ENCODE measurements at regions not wholly inside any gene's neighbourhood (a gene's known extent, or its start where the extent isn't known, plus 50 kb on each side); places are given as distances from the start of the nearest gene placed in this dataset.

DNA sequence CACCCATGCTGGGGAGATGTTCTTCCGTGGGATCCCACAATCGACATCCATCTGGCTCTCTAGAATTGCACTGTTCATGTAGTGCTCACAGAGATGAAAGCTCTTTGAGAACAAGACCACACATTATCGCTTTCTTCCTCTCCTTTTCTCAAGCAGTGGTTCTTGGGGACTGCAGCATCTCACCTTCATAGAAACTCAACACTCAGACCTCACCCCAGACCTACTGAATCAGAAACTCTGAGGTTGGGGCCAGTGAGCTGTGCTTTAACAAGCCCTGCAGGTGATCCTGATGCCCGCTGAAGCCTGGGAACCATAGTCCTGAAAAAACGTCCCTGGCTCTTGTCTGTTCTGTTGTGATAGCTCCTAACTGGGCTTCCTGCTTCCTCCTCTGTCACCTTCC lies 251.3 kb upstream of the FGGY start:
- TF ChIP-seq EZH2 (IDR thresholded peaks at IDR 0.05; ENCODE audit: insufficient read depth, low read length), result no peak
- TF ChIP-seq, protein P1, sequence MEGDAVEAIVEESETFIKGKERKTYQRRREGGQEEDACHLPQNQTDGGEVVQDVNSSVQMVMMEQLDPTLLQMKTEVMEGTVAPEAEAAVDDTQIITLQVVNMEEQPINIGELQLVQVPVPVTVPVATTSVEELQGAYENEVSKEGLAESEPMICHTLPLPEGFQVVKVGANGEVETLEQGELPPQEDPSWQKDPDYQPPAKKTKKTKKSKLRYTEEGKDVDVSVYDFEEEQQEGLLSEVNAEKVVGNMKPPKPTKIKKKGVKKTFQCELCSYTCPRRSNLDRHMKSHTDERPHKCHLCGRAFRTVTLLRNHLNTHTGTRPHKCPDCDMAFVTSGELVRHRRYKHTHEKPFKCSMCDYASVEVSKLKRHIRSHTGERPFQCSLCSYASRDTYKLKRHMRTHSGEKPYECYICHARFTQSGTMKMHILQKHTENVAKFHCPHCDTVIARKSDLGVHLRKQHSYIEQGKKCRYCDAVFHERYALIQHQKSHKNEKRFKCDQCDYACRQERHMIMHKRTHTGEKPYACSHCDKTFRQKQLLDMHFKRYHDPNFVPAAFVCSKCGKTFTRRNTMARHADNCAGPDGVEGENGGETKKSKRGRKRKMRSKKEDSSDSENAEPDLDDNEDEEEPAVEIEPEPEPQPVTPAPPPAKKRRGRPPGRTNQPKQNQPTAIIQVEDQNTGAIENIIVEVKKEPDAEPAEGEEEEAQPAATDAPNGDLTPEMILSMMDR (IDR thresholded peaks at IDR 0.05; ENCODE audit: insufficient read depth, low read depth, low read length), result no peak

All from astrocyte (in vitro differentiated cells and primary cell).